Activated B cell treated with CpG ODN at 0.5 μM for 24 hours (primary cell): ENCODE measurements at regions not wholly inside any gene's neighbourhood (a gene's known extent, or its start where the extent isn't known, plus 50 kb on each side); places are given as distances from the start of the nearest gene placed in this dataset.

Experiments
- ATAC-seq: fragments of 200-7000 bp; cut with Tn5 transposase; one replicate; pipeline ENCODE4 v1.10.0; 2021; ENCODE audit warnings: low read depth, mild to moderate bottlenecking, moderate library complexity
- CTCF ChIA-PET: fragments of 350-600 bp; sonication (Branson Sonifier 250); formaldehyde crosslinking; loops from one replicate; lab custom pipeline; 2021; ENCODE audit warnings: antibody characterized with exemption; lab: Charles Lee
- POLR2A ChIA-PET: fragments of 350-600 bp; sonication (Branson Sonifier 250); formaldehyde crosslinking; loops from one replicate; lab custom pipeline; 2021; ENCODE audit warnings: antibody characterized with exemption; lab: Charles Lee
- DNase-seq: peaks from one replicate; pipeline ENCODE4 v3.0.0; 2022
- H3K27ac Mint-ChIP-seq: one replicate; pipeline ENCODE4 v1.8.0; 2020; ENCODE audit warnings: mixed read lengths
- H3K27me3 Mint-ChIP-seq: one replicate; pipeline ENCODE4 v1.8.0; 2021; ENCODE audit warnings: mixed read lengths
- H3K36me3 Mint-ChIP-seq: one replicate; pipeline ENCODE4 v1.8.0; 2021; ENCODE audit warnings: low read depth, mixed read lengths
- H3K4me1 Mint-ChIP-seq: one replicate; pipeline ENCODE4 v1.8.0; 2021; ENCODE audit warnings: mixed read lengths
- H3K4me3 Mint-ChIP-seq: one replicate; pipeline ENCODE4 v1.8.0; 2020; ENCODE audit warnings: mild to moderate bottlenecking, mixed read lengths
- H3K9me3 Mint-ChIP-seq: one replicate; pipeline ENCODE4 v1.8.0; 2020; ENCODE audit warnings: mixed read lengths
- intact Hi-C: fragments of 100-400 bp; cut with micrococcal nuclease; formaldehyde crosslinking; loops from one replicate; pipeline ENCODE4 v1.15.1; 2024
- TF ChIP-seq, protein P1 (sequence below): fragments of 200-600 bp; IDR thresholded peaks from one replicate; pipeline ENCODE4 v1.8.0; 2022; ENCODE audit warnings: antibody characterized with exemption, mild to moderate bottlenecking

- intact Hi-C loops = no loop called here
- POLR2A ChIA-PET = no interaction called here
- no peaks in the 10 kb centered on the region for H3K9me3 Mint-ChIP-seq
- H3K4me1 Mint-ChIP-seq = no peaks in the 10 kb centered on the region
- no peaks in the 10 kb centered on the region for H3K36me3 Mint-ChIP-seq
- ATAC-seq (no peak), DNase-seq (no peak)
- no peaks in the 10 kb centered on the region for H3K27me3 Mint-ChIP-seq
- no peak overlapping the region for H3K27ac Mint-ChIP-seq
- CTCF ChIA-PET = no interaction called here
- TF ChIP-seq, protein P1, sequence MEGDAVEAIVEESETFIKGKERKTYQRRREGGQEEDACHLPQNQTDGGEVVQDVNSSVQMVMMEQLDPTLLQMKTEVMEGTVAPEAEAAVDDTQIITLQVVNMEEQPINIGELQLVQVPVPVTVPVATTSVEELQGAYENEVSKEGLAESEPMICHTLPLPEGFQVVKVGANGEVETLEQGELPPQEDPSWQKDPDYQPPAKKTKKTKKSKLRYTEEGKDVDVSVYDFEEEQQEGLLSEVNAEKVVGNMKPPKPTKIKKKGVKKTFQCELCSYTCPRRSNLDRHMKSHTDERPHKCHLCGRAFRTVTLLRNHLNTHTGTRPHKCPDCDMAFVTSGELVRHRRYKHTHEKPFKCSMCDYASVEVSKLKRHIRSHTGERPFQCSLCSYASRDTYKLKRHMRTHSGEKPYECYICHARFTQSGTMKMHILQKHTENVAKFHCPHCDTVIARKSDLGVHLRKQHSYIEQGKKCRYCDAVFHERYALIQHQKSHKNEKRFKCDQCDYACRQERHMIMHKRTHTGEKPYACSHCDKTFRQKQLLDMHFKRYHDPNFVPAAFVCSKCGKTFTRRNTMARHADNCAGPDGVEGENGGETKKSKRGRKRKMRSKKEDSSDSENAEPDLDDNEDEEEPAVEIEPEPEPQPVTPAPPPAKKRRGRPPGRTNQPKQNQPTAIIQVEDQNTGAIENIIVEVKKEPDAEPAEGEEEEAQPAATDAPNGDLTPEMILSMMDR = no peak
- no peak overlapping the region for H3K4me3 Mint-ChIP-seq
Observed at GRCh38 chr3:73120710-73121109, 59.3 kb downstream of the EBLN2 start.

DNA sequence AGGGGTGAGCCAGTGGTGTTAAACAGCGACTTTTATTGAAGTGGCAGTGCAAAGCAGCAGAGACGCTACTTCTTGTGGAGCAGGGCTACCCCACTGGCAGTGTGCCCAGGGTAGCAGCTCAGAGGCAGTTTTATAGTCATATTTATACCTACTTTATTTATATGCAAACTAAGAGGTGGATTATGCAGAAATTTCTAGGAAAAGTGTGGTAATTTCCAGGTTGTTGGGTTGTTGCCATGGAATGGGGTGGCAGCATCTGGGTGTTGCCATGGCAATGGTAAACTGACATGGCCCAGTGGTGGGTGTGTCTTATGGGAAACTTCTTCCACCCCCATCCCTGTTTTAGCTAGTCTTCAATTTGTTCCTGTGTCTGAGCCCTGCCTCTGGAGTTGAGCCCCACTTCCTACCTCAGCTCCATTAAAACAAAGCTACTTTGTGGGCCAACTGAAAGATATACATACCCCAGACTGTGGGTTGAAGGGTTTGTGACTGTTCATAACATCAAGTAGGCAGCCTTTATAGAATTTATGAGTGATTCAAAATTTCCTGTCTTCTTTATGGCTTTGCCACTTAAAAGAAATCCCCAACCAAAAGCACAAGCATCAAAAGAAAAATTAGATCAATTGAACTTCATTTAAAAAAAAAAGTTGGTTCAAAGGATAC, 60.3 kb downstream of the EBLN2 start:
- Mint-ChIP-seq H3K4me3 (no peak overlapping the region), H3K36me3 (no peaks in the 10 kb centered on the region), H3K27ac (no peak overlapping the region), H3K9me3 (no peaks in the 10 kb centered on the region), H3K4me1 (no peaks in the 10 kb centered on the region), H3K27me3 (no peaks in the 10 kb centered on the region)
- ATAC-seq (no peak), DNase-seq (no peak)
- POLR2A ChIA-PET = no interaction called here
- TF ChIP-seq, protein P1 = no peak
- CTCF ChIA-PET = no interaction called here
- intact Hi-C loops = no loop called here

DNA sequence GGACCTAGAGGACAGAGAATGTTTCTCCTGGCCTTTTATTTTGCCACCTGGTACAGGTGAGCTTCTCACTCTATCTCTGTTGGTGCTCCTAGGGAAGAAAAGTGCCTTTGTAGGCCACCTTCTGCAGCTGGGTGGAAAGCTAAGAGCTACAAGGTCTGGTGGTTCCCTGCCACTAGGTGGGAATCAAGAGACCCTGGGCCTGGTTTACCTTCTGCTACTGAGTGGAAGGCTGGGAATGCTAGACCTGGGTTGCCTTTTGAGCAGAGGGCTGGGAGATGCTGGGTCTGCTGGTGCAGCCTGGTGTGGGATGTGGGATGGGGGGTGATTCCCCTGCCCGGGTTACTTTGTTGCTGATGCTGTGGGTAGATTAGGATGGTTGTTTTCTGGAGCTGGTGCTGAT, 72.6 kb downstream of the EBLN2 start:
- TF ChIP-seq, protein P1 = no peak
- Mint-ChIP-seq H3K36me3 (peaks cover 3% of the 10 kb centered on the region), H3K27me3 (peaks cover 20% of the 10 kb centered on the region), H3K4me1 (no peaks in the 10 kb centered on the region), H3K27ac (no peak overlapping the region), H3K4me3 (no peak overlapping the region), H3K9me3 (peaks cover 14% of the 10 kb centered on the region)
- ChIA-PET POLR2A (no interaction called here), CTCF (no interaction called here)
- no peak for DNase-seq
- intact Hi-C loops = no loop called here
- no peak for ATAC-seq

- Mint-ChIP-seq H3K27ac (no peak overlapping the region), H3K4me3 (no peak overlapping the region), H3K27me3 (peaks cover 16% of the 10 kb centered on the region), H3K4me1 (no peaks in the 10 kb centered on the region), H3K9me3 (peaks cover 14% of the 10 kb centered on the region), H3K36me3 (peaks cover 3% of the 10 kb centered on the region)
- intact Hi-C loops = no loop called here
- CTCF ChIA-PET = no interaction called here
- no peak for ATAC-seq
- POLR2A ChIA-PET = no interaction called here
- DNase-seq = no peak
- TF ChIP-seq, protein P1 = no peak
Observed at GRCh38 chr3:73136941-73137340, 75.5 kb downstream of the EBLN2 start.

DNA sequence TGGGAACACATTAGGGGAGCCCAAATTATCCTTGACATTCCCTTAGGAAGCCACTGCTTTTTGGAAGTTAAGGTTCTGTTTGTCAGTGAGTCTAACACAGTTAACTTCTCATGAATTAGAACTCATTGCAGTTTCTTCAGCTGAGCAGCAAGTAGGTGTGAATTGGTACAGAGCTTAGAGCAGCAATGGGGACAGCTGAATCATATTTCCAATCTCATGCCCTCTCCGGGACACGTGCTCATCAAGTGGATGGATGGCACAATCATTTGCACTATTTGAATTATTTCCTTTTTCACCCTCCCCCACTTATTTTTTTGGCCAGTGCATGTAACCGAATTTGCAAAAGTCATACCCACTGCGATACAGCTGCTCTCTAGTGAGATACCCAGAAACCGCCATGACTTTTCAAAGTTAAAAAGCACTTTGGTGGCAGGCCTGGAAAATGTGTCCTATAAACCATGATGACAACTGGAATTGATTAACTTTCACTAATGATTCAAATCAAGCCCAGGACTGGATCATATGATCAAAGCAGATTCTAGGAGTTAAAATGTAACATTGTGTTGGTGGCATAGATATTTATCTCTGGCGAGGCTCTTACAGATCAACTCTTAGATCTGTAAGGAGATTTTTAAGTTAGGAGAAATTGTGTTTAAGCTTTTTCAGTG, 76.4 kb downstream of the EBLN2 start:
- POLR2A ChIA-PET = no interaction called here
- no peak overlapping the region for H3K27ac Mint-ChIP-seq
- no peak for DNase-seq
- ATAC-seq = no peak
- TF ChIP-seq, protein P1 = no peak
- intact Hi-C loops = no loop called here
- CTCF ChIA-PET = no interaction called here
- H3K4me3 Mint-ChIP-seq = no peak overlapping the region
- H3K9me3 Mint-ChIP-seq = peaks cover 14% of the 10 kb centered on the region
- no peaks in the 10 kb centered on the region for H3K4me1 Mint-ChIP-seq
- H3K36me3 Mint-ChIP-seq = peaks cover 3% of the 10 kb centered on the region
- H3K27me3 Mint-ChIP-seq = peaks cover 19% of the 10 kb centered on the region
